HG02884 (cell line): ENCODE measurements at regions not wholly inside any gene's neighbourhood (a gene's known extent, or its start where the extent isn't known, plus 50 kb on each side); places are given as distances from the start of the nearest gene placed in this dataset.

ENCODE experiments used
- ATAC-seq: cut with Tn5 transposase; IDR thresholded peaks from one replicate; pipeline ENCODE4 v1.9.1; 2021; ENCODE audit warnings: mild to moderate bottlenecking, moderate library complexity; ENCODE audit not compliant: unreplicated experiment

GRCh38 chr10:29140151-29140550 is 148.7 kb upstream of the LYZL1 start:
- ATAC-seq, result no peak

- ATAC-seq, result no peak
Observed at GRCh38 chr10:29140991-29141390, 147.9 kb upstream of the LYZL1 start.

- no peak for ATAC-seq
Observed at GRCh38 chr10:29141761-29142160, 147.1 kb upstream of the LYZL1 start.

- no peak for ATAC-seq
Observed at GRCh38 chr10:29142516-29143314, 146.2 kb upstream of the LYZL1 start.

- ATAC-seq, result no peak
Observed at GRCh38 chr10:29144126-29144525, 144.7 kb upstream of the LYZL1 start.

GRCh38 chr10:29146311-29147100 is 142.4 kb upstream of the LYZL1 start:
- no peak for ATAC-seq

GRCh38 chr10:29150010-29150409 is 138.9 kb upstream of the LYZL1 start:
- ATAC-seq, result no peak

GRCh38 chr10:29151005-29151404 is 137.9 kb upstream of the LYZL1 start:
- ATAC-seq, result no peak

- no peak for ATAC-seq
Observed at GRCh38 chr10:29157321-29157720, 131.5 kb upstream of the LYZL1 start.

- ATAC-seq, result no peak
Observed at GRCh38 chr10:29158066-29158465, 130.8 kb upstream of the LYZL1 start.

- no peak for ATAC-seq
Observed at GRCh38 chr10:29160150-29160617, 128.7 kb upstream of the LYZL1 start.

GRCh38 chr10:29163746-29164145 is 125.1 kb upstream of the LYZL1 start:
- no peak for ATAC-seq

GRCh38 chr10:29166713-29167112 is 122.2 kb upstream of the LYZL1 start:
- ATAC-seq, result no peak

GRCh38 chr10:29169021-29169420 is 119.8 kb upstream of the LYZL1 start:
- no peak for ATAC-seq

- ATAC-seq, result no peak
Observed at GRCh38 chr10:29171717-29172116, 117.2 kb upstream of the LYZL1 start.

GRCh38 chr10:29174389-29174788 is 114.5 kb upstream of the LYZL1 start:
- no peak for ATAC-seq

GRCh38 chr10:29176845-29177832 is 111.7 kb upstream of the LYZL1 start:
- no peak for ATAC-seq

GRCh38 chr10:29181936-29182335 is 106.9 kb upstream of the LYZL1 start:
- ATAC-seq, result no peak

GRCh38 chr10:29183301-29183945 is 105.4 kb upstream of the LYZL1 start:
- no peak for ATAC-seq

GRCh38 chr10:29184205-29185000 is 104.5 kb upstream of the LYZL1 start:
- no peak for ATAC-seq
